Superior temporal gyrus (tissue), 1 donor: ENCODE measurements at regions not wholly inside any gene's neighbourhood (a gene's known extent, or its start where the extent isn't known, plus 50 kb on each side); places are given as distances from the start of the nearest gene placed in this dataset.

Experiments used
- DNase-seq: peaks from one replicate; pipeline ENCODE4 v3.0.0-alpha.2; 2016; ENCODE audit errors: extremely low spot score

DNA sequence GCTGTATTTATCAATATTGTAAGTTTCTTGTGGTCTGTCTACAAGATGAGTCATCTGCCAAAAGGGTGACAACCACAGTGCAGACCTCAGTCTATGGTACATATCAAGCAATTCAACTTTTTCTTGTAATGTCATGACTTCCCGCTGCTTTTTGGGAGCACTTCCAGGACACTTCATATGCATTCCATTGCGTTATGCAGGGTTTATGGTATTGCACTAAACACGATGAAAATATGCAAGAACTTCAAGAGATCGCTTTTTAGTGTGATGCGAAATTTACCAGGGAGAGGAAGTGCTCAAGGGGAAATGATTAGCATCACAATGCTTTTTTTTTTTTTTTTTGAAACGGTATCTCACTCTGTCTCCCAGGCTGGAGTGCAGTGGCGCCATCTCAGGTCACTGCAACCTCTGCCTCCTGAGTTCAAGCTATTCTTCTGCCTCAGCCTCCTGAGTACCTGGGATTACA, 166.5 kb downstream of the TFAP2A start:
- DNase-seq, result no peak

DNA sequence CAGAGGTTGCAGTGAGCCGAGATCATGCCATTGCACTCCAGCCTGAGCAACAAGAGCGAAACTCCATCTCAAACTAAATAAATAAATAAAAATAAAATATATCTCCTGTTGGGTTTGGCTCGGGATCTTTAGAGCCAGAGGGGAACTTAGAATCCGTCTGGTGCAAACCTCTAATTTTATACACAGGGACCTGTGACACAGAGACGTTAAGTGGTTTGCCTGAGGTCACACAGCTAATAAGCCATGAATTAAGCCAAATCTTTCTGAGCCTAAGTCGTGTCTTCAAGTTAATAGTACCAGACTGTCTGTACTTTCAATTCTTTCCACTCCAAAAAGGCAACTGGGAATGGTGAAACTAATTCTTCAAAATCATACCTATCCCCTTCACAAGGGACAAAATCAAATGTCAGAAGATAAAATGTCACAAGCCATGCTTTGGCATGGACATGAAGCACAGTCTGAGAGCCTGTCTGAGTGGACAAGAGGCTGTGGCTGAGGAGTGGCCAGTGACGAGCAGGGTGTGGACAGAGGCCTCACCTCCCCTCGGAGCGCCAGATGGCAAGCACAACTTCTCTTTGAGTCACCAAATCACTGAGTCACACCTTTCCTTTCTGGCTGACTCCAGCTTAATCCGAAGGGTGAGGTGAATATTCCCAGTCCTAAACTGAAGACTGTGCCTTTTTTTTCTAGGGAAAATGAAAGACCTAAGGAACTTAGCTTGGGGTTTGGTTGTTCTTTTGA, 177.4 kb downstream of the TFAP2A start:
- no peak for DNase-seq

DNA sequence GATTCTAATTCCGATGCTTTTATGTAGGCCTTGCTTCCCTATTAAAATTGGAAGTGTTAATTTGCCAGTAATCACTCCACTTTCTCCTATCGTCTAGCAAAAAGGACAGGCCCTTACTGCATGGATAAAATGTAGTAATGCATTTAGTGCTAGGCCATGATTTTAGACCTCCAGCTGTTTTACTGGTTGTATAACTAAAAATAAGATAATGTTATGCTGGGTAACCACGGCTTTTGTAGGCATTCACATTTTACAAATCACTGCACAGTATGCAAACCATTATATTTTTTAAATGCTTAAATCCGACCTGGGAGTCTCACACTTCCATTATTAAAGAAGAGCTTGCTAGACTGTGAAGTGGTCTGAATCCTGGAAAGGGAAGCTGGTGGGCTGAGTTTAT, 179.5 kb downstream of the TFAP2A start:
- DNase-seq, result no peak

DNA sequence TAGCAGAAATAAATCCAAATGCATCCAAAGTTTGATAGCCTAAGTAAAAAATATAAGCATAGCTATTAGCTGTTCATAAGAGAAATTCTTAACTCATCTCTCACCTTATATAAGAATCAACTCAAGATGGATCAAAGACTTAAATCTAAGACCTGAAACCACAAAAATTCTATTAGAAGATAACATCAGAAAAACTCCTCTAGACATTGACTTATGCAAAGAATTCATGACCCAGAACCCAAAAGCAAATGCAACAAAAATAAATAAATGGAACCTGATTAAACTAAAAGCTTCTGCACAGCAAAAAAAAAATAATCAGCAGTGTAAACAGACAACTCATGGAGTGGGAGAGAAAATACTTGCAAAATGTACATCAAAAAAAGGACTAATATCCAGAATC, 184.3 kb downstream of the TFAP2A start:
- no peak for DNase-seq

GRCh38 chr6:10223841-10224240, 191.0 kb downstream of the TFAP2A start:
- DNase-seq, result no peak

DNA sequence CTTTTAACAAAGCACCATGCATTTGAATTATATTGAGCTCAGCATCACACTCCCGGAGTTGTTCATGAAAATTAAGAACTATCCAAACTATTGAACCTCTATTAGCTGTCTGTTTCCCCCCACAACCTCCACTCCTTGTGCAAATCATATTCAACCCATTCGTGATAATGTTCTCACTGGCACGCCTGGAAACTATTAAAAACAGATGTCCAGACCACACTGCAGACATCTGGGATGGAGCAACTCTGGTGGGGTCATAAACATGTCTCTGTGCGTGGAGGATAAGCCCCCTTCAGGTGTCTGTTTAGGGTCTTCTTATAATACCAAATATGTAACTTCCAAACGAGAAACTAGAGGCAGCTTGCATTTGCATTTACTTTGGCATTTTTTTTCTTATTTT, 193.7 kb downstream of the TFAP2A start:
- DNase-seq, result no peak

- no peak for DNase-seq
Observed at GRCh38 chr6:10219510-10219909, 195.4 kb downstream of the TFAP2A start.

DNA sequence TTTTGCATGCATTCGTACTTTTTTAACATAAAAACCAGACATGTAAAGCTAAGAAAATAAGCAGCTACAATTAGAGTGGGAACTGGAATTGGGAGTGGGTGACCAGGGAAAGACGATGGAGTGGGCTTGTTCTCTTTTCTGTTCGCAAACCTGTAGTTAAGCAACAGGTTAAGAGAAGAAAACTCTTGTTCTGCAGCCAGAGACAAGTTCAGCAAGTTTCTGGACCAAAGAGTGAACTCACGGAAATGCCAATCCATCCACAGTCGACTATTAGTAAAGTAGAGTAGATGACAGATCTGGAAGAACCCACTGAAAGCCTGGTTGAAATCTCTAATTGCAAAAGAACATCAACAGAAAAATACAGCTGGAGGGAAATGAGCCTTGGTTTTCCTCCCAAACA, 197.8 kb downstream of the TFAP2A start:
- no peak for DNase-seq

DNA sequence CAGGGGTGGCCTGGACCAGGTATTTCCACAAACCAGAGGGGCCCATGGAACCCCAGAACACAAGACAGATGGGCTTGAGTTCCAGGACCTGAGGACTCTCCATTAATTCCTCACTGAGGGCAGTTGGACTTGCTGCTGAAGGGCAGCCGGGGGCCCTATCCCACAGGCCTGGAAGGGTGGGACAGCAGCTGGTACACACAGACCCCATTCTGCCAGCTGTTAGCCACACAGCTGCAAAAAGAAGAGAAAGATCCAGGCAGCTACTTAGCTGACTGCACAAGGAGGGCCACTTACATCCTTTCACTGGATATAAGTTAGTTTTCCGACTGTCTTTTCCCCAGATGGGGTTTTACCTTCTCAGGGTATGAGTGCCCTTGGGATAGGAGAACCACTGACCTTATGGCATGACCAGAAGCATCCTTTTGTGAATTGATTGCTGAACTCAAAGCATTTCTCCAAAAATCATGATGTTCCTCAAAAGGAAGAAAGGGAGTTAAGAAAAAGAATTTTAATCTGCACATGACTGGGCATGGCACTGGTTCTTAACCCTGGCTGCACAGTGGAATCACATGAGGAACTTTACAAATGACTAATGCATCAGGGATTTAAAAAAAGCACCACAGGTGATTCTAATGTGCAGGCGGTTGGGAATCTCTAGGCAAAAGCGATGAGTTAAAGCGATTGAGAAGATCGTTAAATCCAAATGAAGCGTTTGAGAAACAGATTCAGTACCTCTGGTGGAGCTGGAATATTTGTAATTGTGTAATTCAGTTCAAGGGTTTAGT, 199.4 kb downstream of the TFAP2A start:
- DNase-seq, result no peak

GRCh38 chr6:10210052-10210451, 204.8 kb downstream of the TFAP2A start:
- DNase-seq, result no peak

GRCh38 chr6:10205892-10206291, 209.0 kb downstream of the TFAP2A start:
- DNase-seq, result peak; percentile 13

DNA sequence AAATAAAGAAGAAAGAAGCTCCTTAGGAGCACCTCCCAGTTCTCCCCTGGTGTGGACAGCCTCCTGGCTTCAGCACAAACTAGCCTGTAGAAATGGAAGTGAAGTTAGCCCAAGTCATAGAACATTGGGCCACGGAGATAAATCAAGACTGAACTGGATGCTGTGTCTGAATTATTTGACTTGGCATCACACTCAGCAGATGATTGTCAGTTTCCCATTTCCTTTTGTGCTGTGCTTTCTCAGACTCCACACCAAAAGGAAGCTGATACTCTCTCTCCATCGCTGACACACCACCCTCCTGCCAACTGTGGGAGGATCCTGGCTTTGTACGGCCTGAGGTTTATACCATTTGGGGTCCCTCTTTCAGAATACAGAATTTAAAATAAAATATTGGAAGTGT, 209.8 kb downstream of the TFAP2A start:
- no peak for DNase-seq

GRCh38 chr6:10203651-10204050, 211.2 kb downstream of the TFAP2A start:
- DNase-seq, result no peak

- no peak for DNase-seq
Observed at GRCh38 chr6:10202581-10202980, 212.3 kb downstream of the TFAP2A start.

GRCh38 chr6:10201606-10202510, 213.0 kb downstream of the TFAP2A start:
- DNase-seq, result no peak

- DNase-seq, result no peak
Observed at GRCh38 chr6:10196090-10196489, 218.8 kb downstream of the TFAP2A start.

- no peak for DNase-seq
Observed at GRCh38 chr6:10194816-10195672, 219.8 kb downstream of the TFAP2A start.

DNA sequence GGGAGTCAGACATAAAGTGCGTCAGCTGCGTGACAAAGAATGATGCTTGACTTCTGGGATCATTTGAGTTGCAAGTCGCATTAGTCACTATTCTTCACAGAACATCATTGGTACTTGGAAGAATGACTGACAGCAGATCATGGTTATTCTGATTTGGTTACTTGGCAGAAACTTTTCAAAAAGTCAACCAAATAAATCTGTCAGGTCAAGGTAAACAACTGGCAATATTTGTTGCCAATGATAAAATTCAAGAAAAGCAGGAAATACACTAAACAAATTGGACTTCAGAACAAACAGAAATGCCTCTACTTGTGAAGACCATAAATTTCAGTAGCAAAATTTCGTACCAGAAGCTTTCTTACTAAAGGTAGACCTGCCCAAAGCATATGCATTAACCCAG, 221.6 kb downstream of the TFAP2A start:
- DNase-seq, result no peak

GRCh38 chr6:10190042-10190441, 224.8 kb downstream of the TFAP2A start:
- no peak for DNase-seq

DNA sequence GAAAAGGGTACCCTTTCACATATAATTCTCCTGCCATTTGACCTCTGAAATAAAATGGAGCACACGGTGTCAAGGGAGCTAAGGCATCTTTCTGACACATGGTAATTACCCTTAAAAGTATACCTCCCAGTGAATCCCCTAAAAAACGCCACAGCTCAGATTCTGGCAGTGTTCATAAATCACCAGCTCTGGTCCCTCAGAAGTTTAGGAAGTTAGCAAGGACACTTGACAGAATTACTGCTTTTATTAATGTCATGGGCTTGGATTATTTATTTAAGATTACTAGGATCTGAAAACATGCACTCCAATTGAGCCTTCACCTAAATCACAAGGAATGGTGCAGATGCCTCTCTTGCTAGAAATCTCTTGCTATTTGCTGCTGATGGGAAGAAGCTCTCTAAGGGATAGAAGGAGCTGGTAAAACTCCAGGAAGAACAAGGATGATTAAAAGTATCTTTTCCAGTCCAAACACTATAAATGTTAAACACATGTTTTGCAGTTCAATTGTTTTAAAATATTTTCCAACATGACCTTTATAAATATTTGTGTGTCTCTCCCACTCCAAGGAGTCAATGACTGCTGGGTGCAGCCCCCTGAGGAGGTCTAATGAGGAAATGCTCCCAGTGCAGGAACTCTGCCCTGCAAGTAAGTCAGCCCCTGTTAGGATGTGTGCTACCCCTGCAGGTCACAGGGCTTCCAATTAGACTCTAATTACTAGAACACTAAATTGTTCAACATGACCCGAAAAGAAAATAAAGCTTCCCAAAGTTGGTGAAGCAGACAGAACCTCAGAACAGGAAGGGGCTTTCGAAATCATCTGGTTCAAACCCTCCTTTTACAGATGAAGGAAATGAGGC, 230.3 kb downstream of the TFAP2A start:
- DNase-seq, result no peak
